BE2C (cell line): ENCODE measurements at regions not wholly inside any gene's neighbourhood (a gene's known extent, or its start where the extent isn't known, plus 50 kb on each side); places are given as distances from the start of the nearest gene placed in this dataset.

Experiments used
- DNase-seq: peaks from one replicate; pipeline ENCODE4 v3.0.0-alpha.2; 2020
- H3K27me3 ChIP-seq: fragments of 250-450 bp; sonication (Bioruptor Pico); 2 replicates; pipeline ENCODE4 v1.5.1; 2020; ENCODE audit warnings: mild to moderate bottlenecking
- H3K36me3 ChIP-seq: fragments of 250-450 bp; sonication (Bioruptor Pico); 2 replicates; pipeline ENCODE4 v1.5.1; 2020; ENCODE audit warnings: mild to moderate bottlenecking
- H3K4me1 ChIP-seq: fragments of 250-450 bp; sonication (Bioruptor Pico); 2 replicates; pipeline ENCODE4 v1.5.1; 2020
- H3K4me3 ChIP-seq: 2 replicates; pipeline ENCODE4 v1.5.1; 2011; ENCODE audit warnings: low read depth, low read length
- H3K9me3 ChIP-seq: fragments of 250-450 bp; sonication (Bioruptor Pico); 2 replicates; pipeline ENCODE4 v1.5.1; 2020
- CTCF ChIP-seq: IDR thresholded peaks from 2 replicates; pipeline ENCODE4 v1.5.1; 2012; ENCODE audit warnings: mild to moderate bottlenecking, low read depth, low read length

GRCh38 chr22:49112176-49112575, 715.5 kb downstream of the BRD1 start:
- no peak overlapping the region for H3K4me3 ChIP-seq
- H3K9me3 ChIP-seq: peaks cover 6% of the 10 kb centered on the region; the same call in 1 of the 2 replicates
- no peaks in the 10 kb centered on the region for H3K4me1 ChIP-seq
- H3K36me3 ChIP-seq: no peaks in the 10 kb centered on the region
- DNase-seq: no peak
- no peak for TF ChIP-seq CTCF
- no peaks in the 10 kb centered on the region for H3K27me3 ChIP-seq

- no peaks in the 10 kb centered on the region for H3K36me3 ChIP-seq
These were observed 716.6 kb downstream of the BRD1 start for GRCh38 chr22:49111085-49111484.

GRCh38 chr22:49108636-49109315, 718.9 kb downstream of the BRD1 start:
- Histone ChIP-seq H3K27me3 (no peaks in the 10 kb centered on the region), H3K9me3 (peaks cover 6% of the 10 kb centered on the region; the same call in 1 of the 2 replicates), H3K4me1 (no peaks in the 10 kb centered on the region), H3K4me3 (no peak overlapping the region), H3K36me3 (no peaks in the 10 kb centered on the region)
- no peak for DNase-seq
- no peak for TF ChIP-seq CTCF

More at GRCh38 chr22:49111085-49111484, 716.6 kb downstream of the BRD1 start:
- DNase-seq: no peak
- no peak for TF ChIP-seq CTCF
- Histone ChIP-seq H3K9me3 (peaks cover 6% of the 10 kb centered on the region; the same call in 1 of the 2 replicates), H3K27me3 (no peaks in the 10 kb centered on the region), H3K4me1 (no peaks in the 10 kb centered on the region), H3K4me3 (no peak overlapping the region)

GRCh38 chr22:49107961-49108530, 719.6 kb downstream of the BRD1 start:
- no peaks in the 10 kb centered on the region for H3K36me3 ChIP-seq
- H3K4me3 ChIP-seq: no peak overlapping the region
- no peaks in the 10 kb centered on the region for H3K4me1 ChIP-seq
- H3K27me3 ChIP-seq: no peaks in the 10 kb centered on the region
- peaks cover 6% of the 10 kb centered on the region; the same call in 1 of the 2 replicates for H3K9me3 ChIP-seq
- TF ChIP-seq CTCF: no peak
- no peak for DNase-seq

GRCh38 chr22:49107561-49107960, 720.1 kb downstream of the BRD1 start:
- H3K9me3 ChIP-seq: peaks cover 2% of the 10 kb centered on the region; the same call in 1 of the 2 replicates
- H3K36me3 ChIP-seq: no peaks in the 10 kb centered on the region
- DNase-seq: no peak
- no peaks in the 10 kb centered on the region for H3K4me1 ChIP-seq
- no peak for TF ChIP-seq CTCF
- no peak overlapping the region for H3K4me3 ChIP-seq
- no peaks in the 10 kb centered on the region for H3K27me3 ChIP-seq

GRCh38 chr22:49106842-49107152, 720.9 kb downstream of the BRD1 start:
- H3K4me3 ChIP-seq: no peak overlapping the region
- no peak for DNase-seq
- no peaks in the 10 kb centered on the region for H3K27me3 ChIP-seq
- H3K9me3 ChIP-seq: peaks cover 2% of the 10 kb centered on the region; the same call in 1 of the 2 replicates
- no peaks in the 10 kb centered on the region for H3K36me3 ChIP-seq
- no peak for TF ChIP-seq CTCF
- H3K4me1 ChIP-seq: no peaks in the 10 kb centered on the region
